Activated CD8-positive, alpha-beta T cell treated with anti-CD3 and anti-CD28 coated beads for 36 hours (primary cell): ENCODE measurements at regions not wholly inside any gene's neighbourhood (a gene's known extent, or its start where the extent isn't known, plus 50 kb on each side); places are given as distances from the start of the nearest gene placed in this dataset.

ENCODE experiments used
- ATAC-seq: fragments of 200-7000 bp; cut with Tn5 transposase; one replicate; pipeline ENCODE4 v1.10.0; 2021; ENCODE audit warnings: mild to moderate bottlenecking, moderate library complexity
- CTCF ChIA-PET: fragments of 350-600 bp; sonication (Branson Sonifier 250); formaldehyde crosslinking; loops from one replicate; lab custom pipeline; 2021; ENCODE audit warnings: antibody characterized with exemption; lab: Charles Lee
- POLR2A ChIA-PET: fragments of 350-600 bp; sonication (Branson Sonifier 250); formaldehyde crosslinking; loops from one replicate; lab custom pipeline; 2021; ENCODE audit warnings: antibody characterized with exemption; lab: Charles Lee
- DNase-seq: peaks from one replicate; pipeline ENCODE4 v3.0.0-alpha.2; 2020
- H3K27ac Mint-ChIP-seq: one replicate; pipeline ENCODE4 v1.8.0; 2021; ENCODE audit warnings: mild to moderate bottlenecking, mixed read lengths
- H3K27me3 Mint-ChIP-seq: one replicate; pipeline ENCODE4 v1.8.0; 2021; ENCODE audit warnings: mixed read lengths
- H3K36me3 Mint-ChIP-seq: one replicate; pipeline ENCODE4 v1.8.0; 2021; ENCODE audit warnings: low read depth, mixed read lengths
- H3K4me1 Mint-ChIP-seq: one replicate; pipeline ENCODE4 v1.8.0; 2021; ENCODE audit warnings: low read depth, mixed read lengths
- H3K4me3 Mint-ChIP-seq: one replicate; pipeline ENCODE4 v1.8.0; 2021; ENCODE audit warnings: mild to moderate bottlenecking, moderate library complexity, mixed read lengths
- H3K9me3 Mint-ChIP-seq: one replicate; pipeline ENCODE4 v1.8.0; 2021; ENCODE audit warnings: mixed read lengths
- CTCF ChIP-seq: fragments of 200-600 bp; IDR thresholded peaks from one replicate; pipeline ENCODE4 v1.8.0; 2022; ENCODE audit warnings: antibody characterized with exemption, mild to moderate bottlenecking
- intact Hi-C: fragments of 100-400 bp; cut with micrococcal nuclease; formaldehyde crosslinking; loops from one replicate; pipeline ENCODE4 v1.10.0; 2022

- ChIA-PET CTCF (no interaction called here), POLR2A (no interaction called here)
- DNase-seq: no peak
- TF ChIP-seq CTCF: no peak
- peaks cover 12% of the 10 kb centered on the region for H3K27me3 Mint-ChIP-seq
- no peak overlapping the region for H3K27ac Mint-ChIP-seq
- H3K4me1 Mint-ChIP-seq: no peaks in the 10 kb centered on the region
- no peak overlapping the region for H3K4me3 Mint-ChIP-seq
- ATAC-seq: no peak
- H3K36me3 Mint-ChIP-seq: no peaks in the 10 kb centered on the region
- intact Hi-C loops: no loop called here
- peaks cover 6% of the 10 kb centered on the region for H3K9me3 Mint-ChIP-seq
Observed at GRCh38 chrX:130516123-130516522, 114.3 kb downstream of the RBMX2 start.

- H3K27me3 Mint-ChIP-seq: peaks cover 3% of the 10 kb centered on the region
- H3K4me3 Mint-ChIP-seq: no peak overlapping the region
- no peaks in the 10 kb centered on the region for H3K4me1 Mint-ChIP-seq
- no peaks in the 10 kb centered on the region for H3K36me3 Mint-ChIP-seq
- CTCF ChIA-PET: no interaction called here
- DNase-seq (peak; percentile 12), ATAC-seq (no peak)
- POLR2A ChIA-PET: no interaction called here
- intact Hi-C loops: no loop called here
- no peak for TF ChIP-seq CTCF
- H3K9me3 Mint-ChIP-seq: no peaks in the 10 kb centered on the region
- H3K27ac Mint-ChIP-seq: no peak overlapping the region
Observed at GRCh38 chrX:130523460-130524394, 121.9 kb downstream of the RBMX2 start.

- Mint-ChIP-seq H3K9me3 (no peaks in the 10 kb centered on the region), H3K4me3 (no peak overlapping the region)
- TF ChIP-seq CTCF: no peak
Observed at GRCh38 chrX:130524476-130525194, 122.8 kb downstream of the RBMX2 start.

GRCh38 chrX:130529531-130529930, 127.7 kb downstream of the RBMX2 start:
- Mint-ChIP-seq H3K4me3 (no peak overlapping the region), H3K27ac (no peak overlapping the region), H3K27me3 (peaks cover under 1% of the 10 kb centered on the region), H3K36me3 (no peaks in the 10 kb centered on the region), H3K9me3 (no peaks in the 10 kb centered on the region), H3K4me1 (no peaks in the 10 kb centered on the region)
- no peak for TF ChIP-seq CTCF
- ChIA-PET CTCF (no interaction called here), POLR2A (no interaction called here)
- ATAC-seq (no peak), DNase-seq (no peak)
- intact Hi-C loops: no loop called here

More at GRCh38 chrX:130524476-130525194, 122.8 kb downstream of the RBMX2 start:
- H3K27ac Mint-ChIP-seq: no peak overlapping the region
- intact Hi-C loops: no loop called here
- CTCF ChIA-PET: no interaction called here
- DNase-seq: no peak
- no peaks in the 10 kb centered on the region for H3K4me1 Mint-ChIP-seq
- peaks cover 3% of the 10 kb centered on the region for H3K27me3 Mint-ChIP-seq
- POLR2A ChIA-PET: no interaction called here
- H3K36me3 Mint-ChIP-seq: no peaks in the 10 kb centered on the region
- ATAC-seq: no peak

- no peaks in the 10 kb centered on the region for H3K27me3 Mint-ChIP-seq
- intact Hi-C loops: no loop called here
- no peak for TF ChIP-seq CTCF
- ATAC-seq (no peak), DNase-seq (no peak)
- no peak overlapping the region for H3K4me3 Mint-ChIP-seq
- no peaks in the 10 kb centered on the region for H3K36me3 Mint-ChIP-seq
- H3K27ac Mint-ChIP-seq: no peak overlapping the region
- ChIA-PET POLR2A (no interaction called here), CTCF (no interaction called here)
- no peaks in the 10 kb centered on the region for H3K9me3 Mint-ChIP-seq
- H3K4me1 Mint-ChIP-seq: no peaks in the 10 kb centered on the region
Observed at GRCh38 chrX:130531066-130531465, 129.3 kb downstream of the RBMX2 start.
